Thyroid gland (tissue), 4 donors: ENCODE measurements at regions not wholly inside any gene's neighbourhood (a gene's known extent, or its start where the extent isn't known, plus 50 kb on each side); places are given as distances from the start of the nearest gene placed in this dataset.

Experiments used
- DNase-seq, 2 donors: peaks; one replicate each; pipeline ENCODE4 v3.0.0-alpha.2; 2019
- H3K27ac ChIP-seq, 3 donors: fragments of 200-600 bp; sonication (generic); 1 replicate in 2 of 3; 2 replicates in 1 of 3; pipeline ENCODE4 v1.5.1; 2016 to 2019; ENCODE audit warnings: mild to moderate bottlenecking in 1 of 3, moderate library complexity in 1 of 3
- H3K27me3 ChIP-seq: fragments of 200-600 bp; sonication (generic); one replicate; pipeline ENCODE4 v1.5.1; 2019
- H3K36me3 ChIP-seq, 2 donors: fragments of 200-600 bp; sonication (generic); one replicate each; pipeline ENCODE4 v1.5.1; 2016 to 2019
- H3K4me1 ChIP-seq, 2 donors: fragments of 200-600 bp; sonication (generic); one replicate each; pipeline ENCODE4 v1.5.1; 2017 to 2019
- H3K4me3 ChIP-seq, 3 donors: fragments of 200-600 bp; sonication (generic); replicated peaks in 1 of 3; 1 replicate in 2 of 3; 2 replicates in 1 of 3; pipeline ENCODE4 v1.5.1; 2016; ENCODE audit warnings: mild to moderate bottlenecking in 1 of 3
- H3K9me3 ChIP-seq: fragments of 200-600 bp; sonication (generic); one replicate; pipeline ENCODE4 v1.5.1; 2017
- CTCF ChIP-seq, 6 experiments: fragments of 200-600 bp in 3 of 6; fragments of 450-650 bp in 3 of 6; sonication (generic) in 3 of 6; IDR thresholded peaks; one replicate each; pipeline ENCODE4 v1.5.1; 2016 to 2019; ENCODE audit warnings: antibody characterized with exemption in 6 of 6, mild to moderate bottlenecking in 2 of 6, inconsistent platforms in 1 of 6, moderate library complexity in 1 of 6
- POLR2A ChIP-seq, 2 donors: fragments of 450-650 bp; IDR thresholded peaks; one replicate each; pipeline ENCODE4 v1.6.1; 2017; ENCODE audit warnings: antibody characterized with exemption in 2 of 2, mild to moderate bottlenecking in 2 of 2, moderate library complexity in 1 of 2
- WGBS, 2 donors: methylation state at CpG; one replicate each; pipeline ENCODE4 v1.1.5; 2017; 5-methylcytosine and 5-hydroxymethylcytosine counted together
- intact Hi-C: fragments of 100-400 bp; cut with DNase I; formaldehyde crosslinking; loops from one replicate; pipeline ENCODE4 v1.15.1; 2023

- no peak for DNase-seq
- H3K9me3 ChIP-seq: no peaks in the 10 kb centered on the region
- no peak overlapping the region for H3K4me3 ChIP-seq
- intact Hi-C loops: no loop called here
- H3K36me3 ChIP-seq: no peaks in the 10 kb centered on the region
- no peak overlapping the region for H3K27ac ChIP-seq
- 84 to 87% methylated on average over 10 of the region's 10 CpGs for WGBS, 2 donors
- H3K27me3 ChIP-seq: no peaks in the 10 kb centered on the region
- TF ChIP-seq POLR2A (IDR thresholded peaks at IDR 0.05) (no peak), CTCF (IDR thresholded peaks at IDR 0.05) (no peak)
- H3K4me1 ChIP-seq: no peaks in the 10 kb centered on the region
These were observed 432.7 kb downstream of the ZNF521 start for GRCh38 chr18:24919181-24919797.

DNA sequence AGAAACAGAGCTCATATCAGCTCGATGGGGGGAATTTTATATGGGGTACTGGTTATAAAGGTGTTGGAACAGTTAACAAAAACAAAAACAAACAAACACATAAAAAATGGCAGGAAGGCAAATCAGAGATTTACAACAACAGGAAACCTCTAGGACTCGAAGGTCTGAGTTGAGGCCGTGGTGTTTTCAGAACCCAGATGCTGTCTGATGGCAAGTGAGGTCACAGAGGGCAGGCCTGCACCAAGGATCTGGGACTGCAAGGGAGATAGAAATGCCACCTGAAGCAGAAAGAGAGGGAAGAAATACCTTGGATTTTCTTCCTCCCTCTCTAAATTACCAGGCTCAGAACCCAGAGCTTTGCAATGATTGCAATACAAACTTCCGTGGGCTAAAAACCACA, 429.5 kb downstream of the ZNF521 start:
- H3K36me3 ChIP-seq: no peaks in the 10 kb centered on the region
- DNase-seq: no peak
- no peaks in the 10 kb centered on the region for H3K4me1 ChIP-seq
- H3K9me3 ChIP-seq: no peaks in the 10 kb centered on the region
- TF ChIP-seq POLR2A (IDR thresholded peaks at IDR 0.05): no peak
- no peak for TF ChIP-seq CTCF (IDR thresholded peaks at IDR 0.05)
- WGBS, 2 donors: 49 to 60% methylated on average over 4 of the region's 4 CpGs
- intact Hi-C loops: no loop called here
- H3K27ac ChIP-seq: no peak overlapping the region
- H3K27me3 ChIP-seq: no peaks in the 10 kb centered on the region
- H3K4me3 ChIP-seq: no peak overlapping the region

GRCh38 chr18:24923138-24923537, 428.8 kb downstream of the ZNF521 start:
- no peak overlapping the region for H3K4me3 ChIP-seq
- no peaks in the 10 kb centered on the region for H3K4me1 ChIP-seq
- no peak for TF ChIP-seq POLR2A (IDR thresholded peaks at IDR 0.05)
- TF ChIP-seq CTCF (IDR thresholded peaks at IDR 0.05): no peak
- DNase-seq: no peak
- H3K36me3 ChIP-seq: no peaks in the 10 kb centered on the region
- H3K9me3 ChIP-seq: no peaks in the 10 kb centered on the region
- H3K27ac ChIP-seq: no peak overlapping the region
- intact Hi-C loops: no loop called here
- 0 to 46% methylated on average over 1 of the region's 1 CpG for WGBS, 2 donors
- no peaks in the 10 kb centered on the region for H3K27me3 ChIP-seq

DNA sequence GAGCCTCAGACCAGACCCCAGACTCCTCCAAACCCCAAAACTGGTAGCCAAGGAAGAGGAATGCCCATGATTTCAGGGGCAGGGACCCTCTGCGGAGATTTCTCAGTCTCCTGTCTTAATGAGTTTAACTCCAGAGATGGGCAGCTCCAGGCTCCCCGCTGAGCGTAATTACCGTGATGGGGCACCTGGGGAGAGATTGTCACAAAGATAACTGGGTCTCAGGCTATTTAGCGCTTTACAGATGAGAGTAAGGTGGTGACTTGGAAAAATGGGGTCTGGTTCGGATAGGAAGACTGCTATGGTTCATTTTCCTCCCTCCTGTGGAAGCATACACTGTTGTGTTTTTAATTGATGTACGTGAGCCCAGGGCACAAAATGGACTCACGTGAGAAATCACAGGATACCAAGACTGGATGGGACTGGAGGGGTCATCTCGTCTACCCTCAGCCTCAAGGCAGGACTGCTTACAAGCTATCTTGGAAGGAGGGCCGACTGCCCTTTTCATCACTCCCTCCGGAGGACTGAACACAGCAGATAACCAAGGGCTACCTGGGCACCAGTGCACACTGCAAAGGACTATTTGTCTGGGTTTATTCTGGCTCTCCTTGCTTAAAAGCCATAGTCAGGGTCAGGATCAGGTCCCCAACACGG, 427.8 kb downstream of the ZNF521 start:
- H3K9me3 ChIP-seq: no peaks in the 10 kb centered on the region
- intact Hi-C loops: no loop called here
- no peak for TF ChIP-seq CTCF (IDR thresholded peaks at IDR 0.05)
- no peak for TF ChIP-seq POLR2A (IDR thresholded peaks at IDR 0.05)
- H3K27ac ChIP-seq: no peak overlapping the region
- DNase-seq: no peak
- no peaks in the 10 kb centered on the region for H3K4me1 ChIP-seq
- H3K27me3 ChIP-seq: no peaks in the 10 kb centered on the region
- H3K4me3 ChIP-seq: no peak overlapping the region
- no peaks in the 10 kb centered on the region for H3K36me3 ChIP-seq
- 83 to 85% methylated on average over 12 of the region's 12 CpGs for WGBS, 2 donors

- no peak overlapping the region for H3K27ac ChIP-seq
- intact Hi-C loops: no loop called here
- whole genome bisulfite sequencing, 2 donors: 79 to 88% methylated on average over 1 of the region's 1 CpG
These were observed 425.3 kb downstream of the ZNF521 start for GRCh38 chr18:24926649-24927048.

More at GRCh38 chr18:24926649-24927048, 425.3 kb downstream of the ZNF521 start:
- no peaks in the 10 kb centered on the region for H3K27me3 ChIP-seq
- no peaks in the 10 kb centered on the region for H3K36me3 ChIP-seq
- TF ChIP-seq CTCF (IDR thresholded peaks at IDR 0.05) (no peak), POLR2A (IDR thresholded peaks at IDR 0.05) (no peak)
- no peak for DNase-seq
- peaks cover 0 to 3% of the 10 kb centered on the region in 2 donors for H3K4me1 ChIP-seq
- no peak overlapping the region for H3K4me3 ChIP-seq
- H3K9me3 ChIP-seq: no peaks in the 10 kb centered on the region
